Neutrophil (primary cell): ENCODE measurements at regions not wholly inside any gene's neighbourhood (a gene's known extent, or its start where the extent isn't known, plus 50 kb on each side); places are given as distances from the start of the nearest gene placed in this dataset.

ENCODE experiments used
- H3K27ac ChIP-seq: fragments of 200-600 bp; sonication (generic); 2 replicates; pipeline ENCODE4 v1.5.1; 2016; ENCODE audit warnings: mild to moderate bottlenecking, moderate library complexity
- H3K27me3 ChIP-seq: fragments of 200-600 bp; sonication (generic); 2 replicates; pipeline ENCODE4 v1.6.0; 2016; ENCODE audit warnings: mild to moderate bottlenecking
- H3K36me3 ChIP-seq: fragments of 200-600 bp; sonication (generic); 2 replicates; pipeline ENCODE4 v1.5.1; 2017
- H3K4me1 ChIP-seq, 2 experiments: fragments of 200-600 bp in 1 of 2; sonication (generic) in 1 of 2; 1 replicate in 1 of 2; 2 replicates in 1 of 2; pipeline versions ENCODE4 v1.5.1 to v1.6.1; 2013 to 2016; ENCODE audit warnings: low read depth in 1 of 2, low read length in 1 of 2, mild to moderate bottlenecking in 1 of 2, moderate library complexity in 1 of 2; ENCODE audit not compliant: control insufficient read depth in 1 of 2, insufficient read depth in 1 of 2
- H3K4me3 ChIP-seq, 2 experiments: fragments of 200-600 bp in 1 of 2; sonication (generic) in 1 of 2; 1 replicate in 1 of 2; 2 replicates in 1 of 2; pipeline ENCODE4 v1.5.1; 2013 to 2016; ENCODE audit warnings: low read depth in 1 of 2, low read length in 1 of 2, mild to moderate bottlenecking in 1 of 2, moderate library complexity in 1 of 2
- H3K9me3 ChIP-seq: fragments of 200-600 bp; sonication (generic); 2 replicates; pipeline ENCODE4 v1.5.1; 2016
- CTCF ChIP-seq: fragments of 200-600 bp; sonication (generic); IDR thresholded peaks from 2 replicates; pipeline ENCODE4 v1.5.1; 2016; ENCODE audit warnings: antibody characterized with exemption

- Histone ChIP-seq H3K4me1 (peaks cover 12 to 13% of the 10 kb centered on the region in 2 experiments), H3K4me3 (no peak overlapping the region), H3K27ac (no peak overlapping the region), H3K9me3 (no peaks in the 10 kb centered on the region), H3K27me3 (no peaks in the 10 kb centered on the region), H3K36me3 (no peaks in the 10 kb centered on the region)
- no peak for TF ChIP-seq CTCF
These were observed 126.2 kb downstream of the BASP1 start for GRCh38 chr5:17343675-17344074.

GRCh38 chr5:17346811-17347210, 129.4 kb downstream of the BASP1 start:
- H3K4me3 ChIP-seq: no peak overlapping the region
- no peak overlapping the region for H3K27ac ChIP-seq
- no peak for TF ChIP-seq CTCF
- no peaks in the 10 kb centered on the region for H3K36me3 ChIP-seq
- H3K9me3 ChIP-seq: no peaks in the 10 kb centered on the region
- H3K27me3 ChIP-seq: no peaks in the 10 kb centered on the region
- H3K4me1 ChIP-seq: no peaks in the 10 kb centered on the region

GRCh38 chr5:17352223-17352622, 134.8 kb downstream of the BASP1 start:
- Histone ChIP-seq H3K27ac (no peak overlapping the region), H3K4me1 (no peaks in the 10 kb centered on the region), H3K4me3 (no peak overlapping the region), H3K36me3 (no peaks in the 10 kb centered on the region), H3K27me3 (no peaks in the 10 kb centered on the region), H3K9me3 (no peaks in the 10 kb centered on the region)
- no peak for TF ChIP-seq CTCF

- H3K27me3 ChIP-seq: no peaks in the 10 kb centered on the region
- no peak overlapping the region for H3K27ac ChIP-seq
- no peak for TF ChIP-seq CTCF
- no peaks in the 10 kb centered on the region for H3K9me3 ChIP-seq
- no peaks in the 10 kb centered on the region for H3K4me1 ChIP-seq
- no peak overlapping the region for H3K4me3 ChIP-seq
- H3K36me3 ChIP-seq: no peaks in the 10 kb centered on the region
These were observed 136.8 kb downstream of the BASP1 start for GRCh38 chr5:17354265-17354664.

- Histone ChIP-seq H3K27ac (no peak overlapping the region), H3K36me3 (no peaks in the 10 kb centered on the region), H3K4me1 (no peaks in the 10 kb centered on the region), H3K4me3 (no peak overlapping the region), H3K27me3 (no peaks in the 10 kb centered on the region), H3K9me3 (no peaks in the 10 kb centered on the region)
- TF ChIP-seq CTCF: no peak
These were observed 138.3 kb downstream of the BASP1 start for GRCh38 chr5:17355586-17356346.
